Upper lobe of left lung (tissue), 6 donors: ENCODE measurements at regions not wholly inside any gene's neighbourhood (a gene's known extent, or its start where the extent isn't known, plus 50 kb on each side); places are given as distances from the start of the nearest gene placed in this dataset.

Source experiments
- ATAC-seq, 2 donors: fragments of 200-7000 bp; cut with Tn5 transposase; one replicate each; pipeline ENCODE4 v1.9.1; 2022; ENCODE audit warnings: mild to moderate bottlenecking in 2 of 2, moderate library complexity in 2 of 2; ENCODE audit not compliant: low FRiP score in 2 of 2
- DNase-seq, 2 donors: peaks; one replicate each; pipeline ENCODE4 v3.0.0-alpha.2; 2019 to 2020
- H3K27ac ChIP-seq, 4 donors: fragments of 200-600 bp; sonication (generic); one replicate each; pipeline ENCODE4 v1.5.1; 2016 to 2019
- H3K27me3 ChIP-seq, 4 donors: fragments of 200-600 bp; sonication (generic); one replicate each; pipeline ENCODE4 v1.5.1; 2017 to 2019
- H3K36me3 ChIP-seq, 4 donors: fragments of 200-600 bp; sonication (generic); one replicate each; pipeline ENCODE4 v1.5.1; 2016 to 2019
- H3K4me1 ChIP-seq, 4 donors: fragments of 200-600 bp; sonication (generic); one replicate each; pipeline ENCODE4 v1.5.1; 2018 to 2019
- H3K4me3 ChIP-seq, 4 donors: fragments of 200-600 bp; sonication (generic); one replicate each; pipeline ENCODE4 v1.5.1; 2017 to 2019; ENCODE audit warnings: mild to moderate bottlenecking in 2 of 4, moderate library complexity in 1 of 4
- H3K9me3 ChIP-seq, 4 donors: fragments of 200-600 bp; sonication (generic); one replicate each; pipeline ENCODE4 v1.5.1; 2018 to 2019
- CTCF ChIP-seq, 6 experiments: fragments of 450-650 bp in 4 of 6; fragments of 200-600 bp in 2 of 6; sonication (generic) in 2 of 6; IDR thresholded peaks; one replicate each; pipeline ENCODE4 v1.5.1; 2016 to 2019; ENCODE audit warnings: antibody characterized with exemption in 6 of 6
- EP300 ChIP-seq, 4 donors: sonication (generic); formaldehyde crosslinking; IDR thresholded peaks; one replicate each; pipeline ENCODE4 v1.5.1; 2017; ENCODE audit warnings: antibody characterized with exemption in 4 of 4, control low read depth in 2 of 4
- POLR2A ChIP-seq, 4 donors: fragments of 450-650 bp; IDR thresholded peaks; one replicate each; pipeline ENCODE4 v1.5.1; 2016 to 2017; ENCODE audit warnings: antibody characterized with exemption in 4 of 4, mild to moderate bottlenecking in 2 of 4
- POLR2AphosphoS5 ChIP-seq, 2 donors: sonication (generic); formaldehyde crosslinking; IDR thresholded peaks; one replicate each; pipeline ENCODE4 v1.5.1; 2017; ENCODE audit warnings: antibody characterized with exemption in 2 of 2
- WGBS, 2 donors: methylation state at CpG; one replicate each; pipeline ENCODE4 v1.1.5; 2017 to 2018; 5-methylcytosine and 5-hydroxymethylcytosine counted together
- donor health status: DM: no; HTN: no; CAD: no; lungs with moderate emphysema.
- donor health status: DM: no; HTN: yes; CAD: no; lungs with severe emphysema.

- no peaks in the 10 kb centered on the region for H3K4me1 ChIP-seq
- H3K36me3 ChIP-seq, result no peaks in the 10 kb centered on the region
- H3K9me3 ChIP-seq, result no peaks in the 10 kb centered on the region
- TF ChIP-seq EP300 (IDR thresholded peaks at IDR 0.05) (no peak), CTCF (IDR thresholded peaks at IDR 0.05) (no peak), POLR2A (IDR thresholded peaks at IDR 0.05) (no peak), POLR2AphosphoS5 (IDR thresholded peaks at IDR 0.05) (no peak)
- no peak overlapping the region for H3K27ac ChIP-seq
- WGBS, 2 donors, result 38 to 58% methylated on average over 3 of the region's 3 CpGs
- DNase-seq (no peak), ATAC-seq (no peak)
- H3K4me3 ChIP-seq, result no peak overlapping the region
- no peaks in the 10 kb centered on the region for H3K27me3 ChIP-seq
These were observed 160.8 kb upstream of the BMP4 start for GRCh38 chr14:54117396-54117795.

- TF ChIP-seq CTCF (IDR thresholded peaks at IDR 0.05), result no peak
- Histone ChIP-seq H3K4me1 (no peaks in the 10 kb centered on the region), H3K27me3 (no peaks in the 10 kb centered on the region), H3K36me3 (no peaks in the 10 kb centered on the region), H3K27ac (no peak overlapping the region), H3K4me3 (no peak overlapping the region), H3K9me3 (no peaks in the 10 kb centered on the region)
- 75 to 87% methylated on average over 3 of the region's 3 CpGs for WGBS, 2 donors
- ATAC-seq, result no peak
- DNase-seq, result no peak
These were observed 161.3 kb upstream of the BMP4 start for GRCh38 chr14:54117924-54118323.

- no peaks in the 10 kb centered on the region for H3K27me3 ChIP-seq
- no peaks in the 10 kb centered on the region for H3K9me3 ChIP-seq
- WGBS, 2 donors, result 70 to 79% methylated on average over 1 of the region's 1 CpG
- no peak overlapping the region for H3K27ac ChIP-seq
- no peaks in the 10 kb centered on the region for H3K4me1 ChIP-seq
- TF ChIP-seq POLR2A (IDR thresholded peaks at IDR 0.05), result no peak
- TF ChIP-seq EP300 (IDR thresholded peaks at IDR 0.05), result no peak
- TF ChIP-seq CTCF (IDR thresholded peaks at IDR 0.05), result no peak
- TF ChIP-seq POLR2AphosphoS5 (IDR thresholded peaks at IDR 0.05), result no peak
- no peaks in the 10 kb centered on the region for H3K36me3 ChIP-seq
- DNase-seq, result no peak
- H3K4me3 ChIP-seq, result no peak overlapping the region
- ATAC-seq, result no peak
These were observed 163.6 kb upstream of the BMP4 start for GRCh38 chr14:54120260-54120659.

- no peaks in the 10 kb centered on the region for H3K9me3 ChIP-seq
- no peak overlapping the region for H3K27ac ChIP-seq
- H3K4me3 ChIP-seq, result no peak overlapping the region
- ATAC-seq (no peak), DNase-seq (no peak)
- H3K36me3 ChIP-seq, result no peaks in the 10 kb centered on the region
- TF ChIP-seq CTCF (IDR thresholded peaks at IDR 0.05) (no peak), POLR2A (IDR thresholded peaks at IDR 0.05) (no peak), EP300 (IDR thresholded peaks at IDR 0.05) (no peak), POLR2AphosphoS5 (IDR thresholded peaks at IDR 0.05) (no peak)
- no peaks in the 10 kb centered on the region for H3K4me1 ChIP-seq
- H3K27me3 ChIP-seq, result no peaks in the 10 kb centered on the region
- WGBS, 2 donors, result 75 to 84% methylated on average over 5 of the region's 5 CpGs
These were observed 164.9 kb upstream of the BMP4 start for GRCh38 chr14:54121466-54122027.

GRCh38 chr14:54123841-54124240 is 167.2 kb upstream of the BMP4 start:
- TF ChIP-seq CTCF (IDR thresholded peaks at IDR 0.05), result no peak
- no peak for TF ChIP-seq EP300 (IDR thresholded peaks at IDR 0.05)
- no peak for TF ChIP-seq POLR2AphosphoS5 (IDR thresholded peaks at IDR 0.05)
- no peak for TF ChIP-seq POLR2A (IDR thresholded peaks at IDR 0.05)
- DNase-seq (no peak), ATAC-seq (no peak)
- Histone ChIP-seq H3K27me3 (no peaks in the 10 kb centered on the region), H3K36me3 (no peaks in the 10 kb centered on the region), H3K27ac (no peak overlapping the region), H3K4me3 (no peak overlapping the region), H3K9me3 (no peaks in the 10 kb centered on the region), H3K4me1 (no peaks in the 10 kb centered on the region)
- 92 to 93% methylated on average over 2 of the region's 2 CpGs for WGBS, 2 donors
